Islet precursor cell (in vitro differentiated cells): ENCODE measurements at regions not wholly inside any gene's neighbourhood (a gene's known extent, or its start where the extent isn't known, plus 50 kb on each side); places are given as distances from the start of the nearest gene placed in this dataset.

ENCODE experiments used
- DNase-seq: peaks from one replicate; pipeline ENCODE4 v3.0.0-alpha.2; 2018

DNA sequence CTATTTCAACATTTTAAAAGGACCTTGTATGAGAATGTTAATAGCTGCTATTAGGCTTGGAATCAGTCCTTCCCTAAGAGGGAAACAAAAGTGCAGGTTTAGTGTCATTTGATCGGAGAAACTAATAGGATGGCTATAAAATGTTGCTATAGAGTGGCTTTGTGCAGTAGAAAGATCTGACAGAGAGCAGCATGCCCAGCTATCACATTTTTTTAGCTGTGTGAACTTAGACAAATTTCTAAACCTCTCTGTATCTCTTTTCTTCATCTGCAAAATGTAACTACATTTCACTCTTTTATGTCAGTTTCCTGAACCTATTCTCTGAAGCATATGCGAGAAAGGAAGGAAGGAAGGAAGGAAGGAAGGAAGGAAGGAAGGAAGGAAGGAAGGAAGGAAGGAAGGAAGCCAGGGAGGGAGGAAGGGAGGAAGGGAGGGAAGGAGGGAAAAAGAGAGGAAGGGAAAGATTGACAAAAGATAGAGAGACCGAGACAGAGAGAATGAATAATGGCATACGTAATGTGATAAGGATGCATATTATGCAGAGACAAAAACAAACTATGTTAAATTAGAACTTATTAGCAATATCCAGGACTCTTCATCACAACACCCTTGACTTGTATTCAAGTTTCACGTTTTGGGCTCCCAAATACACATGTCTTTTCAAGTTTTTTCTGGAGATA, 52.6 kb upstream of the CDH8 start:
- DNase-seq, result no peak
